RPMI7951 (cell line): ENCODE measurements at regions not wholly inside any gene's neighbourhood (a gene's known extent, or its start where the extent isn't known, plus 50 kb on each side); places are given as distances from the start of the nearest gene placed in this dataset.
"Not testable (repeated sequence)": the region's sequence is repeated elsewhere in the genome, so short reads cannot be mapped to it uniquely, and the experiment has no call there.

ENCODE experiments used
- DNase-seq: peaks from one replicate; pipeline ENCODE4 v3.0.0-alpha.2; 2012; ENCODE audit warnings: low read depth

DNA sequence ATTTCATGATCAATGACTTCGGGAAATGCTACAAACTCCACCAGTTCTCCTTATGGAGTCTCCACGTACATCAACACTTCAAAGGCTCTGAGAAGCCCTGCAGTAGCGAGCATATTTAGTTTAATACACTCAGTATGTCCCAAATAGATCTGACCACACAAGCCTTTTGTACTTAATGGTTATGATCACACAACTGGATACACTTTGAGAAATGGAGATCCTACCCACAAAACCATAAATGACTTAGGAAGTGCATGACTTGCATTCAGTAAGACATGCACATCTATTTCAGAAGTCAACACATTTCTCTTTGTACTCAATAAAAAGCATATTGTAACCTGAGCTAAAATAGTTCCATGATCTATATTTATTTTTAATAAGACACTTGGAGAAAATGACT is 103.6 kb upstream of the SPATA12 start:
- no peak for DNase-seq

- no peak for DNase-seq
These were observed 104.9 kb upstream of the SPATA12 start for GRCh38 chr3:56955492-56956111.

DNA sequence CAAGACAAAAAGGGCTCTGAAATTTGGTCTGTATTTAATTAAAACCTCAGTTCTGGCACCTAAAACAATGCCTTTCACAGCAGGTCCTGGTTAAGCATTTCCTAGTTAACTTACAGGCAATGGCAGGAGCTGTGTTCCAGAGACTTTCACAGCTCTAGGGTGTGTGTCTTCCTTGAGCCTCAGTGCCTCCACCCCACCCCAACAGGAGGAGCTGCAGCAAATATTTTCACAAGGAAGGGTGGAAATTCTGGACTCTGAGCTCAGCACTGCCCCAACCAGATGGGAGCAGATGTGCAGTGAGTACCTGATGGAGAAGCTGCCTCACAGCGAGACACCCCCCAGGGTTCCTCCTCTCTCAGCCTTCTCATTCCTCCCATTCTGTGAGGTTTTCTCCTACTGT is 106.3 kb upstream of the SPATA12 start:
- no peak for DNase-seq

DNA sequence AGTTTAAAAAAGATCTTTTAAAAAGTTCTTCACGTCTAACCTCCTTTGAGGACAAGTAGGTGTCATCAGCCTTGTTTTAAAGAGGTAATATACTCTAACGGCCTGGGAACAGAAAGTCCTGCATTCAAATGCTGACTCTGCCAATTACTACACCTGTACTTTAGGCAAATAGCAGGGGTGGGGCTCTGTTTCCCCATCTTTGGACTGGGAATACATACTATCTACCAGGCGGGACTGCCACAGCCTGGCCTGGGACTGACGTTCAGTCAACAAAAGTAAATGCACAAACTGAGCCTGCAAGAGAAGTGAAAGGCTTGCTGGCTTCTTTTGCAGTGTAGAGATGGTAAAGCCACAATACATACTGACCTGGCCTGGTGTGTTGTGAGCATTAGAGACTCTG is 107.6 kb upstream of the SPATA12 start:
- DNase-seq = no peak

DNA sequence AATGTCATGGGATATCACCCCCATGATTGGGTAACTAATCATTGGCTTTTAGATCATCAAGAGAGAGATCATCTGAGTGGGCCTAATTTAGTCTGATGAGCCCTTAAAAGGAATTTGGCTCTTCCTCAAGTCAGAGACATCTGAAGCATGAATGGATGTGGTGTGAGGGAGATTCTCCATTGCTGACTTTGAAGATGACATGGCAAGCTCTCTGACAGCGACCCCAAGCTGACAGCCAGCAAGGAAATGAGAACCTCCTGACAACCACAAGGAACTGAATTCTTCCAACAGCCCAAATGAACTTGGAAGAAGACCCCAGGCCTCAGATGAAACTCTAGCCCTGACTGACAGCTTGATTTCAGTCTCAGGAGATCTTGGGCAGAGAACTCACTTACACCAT is 108.4 kb upstream of the SPATA12 start:
- no peak for DNase-seq

DNA sequence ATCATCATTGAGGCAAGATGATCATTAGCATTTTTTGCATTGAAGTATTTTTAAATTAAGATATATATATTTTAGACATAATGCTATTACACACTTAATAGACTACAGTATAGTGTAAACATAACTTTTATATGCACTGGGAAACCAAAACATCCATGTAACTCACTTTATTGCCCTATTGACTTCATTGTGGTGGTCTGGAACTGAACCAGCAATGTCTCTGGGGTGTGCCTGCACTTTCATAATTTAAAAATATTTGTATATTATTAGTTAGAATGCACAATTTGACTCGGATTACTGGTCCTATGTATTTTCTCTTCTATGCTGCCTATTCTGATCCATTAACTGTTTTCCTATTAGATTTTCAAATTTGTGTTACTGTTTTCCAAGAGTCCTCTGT is 109.1 kb upstream of the SPATA12 start:
- no peak for DNase-seq

- not testable (repeated sequence) for DNase-seq
These were observed 115.1 kb upstream of the SPATA12 start for GRCh38 chr3:56945378-56945777.

DNA sequence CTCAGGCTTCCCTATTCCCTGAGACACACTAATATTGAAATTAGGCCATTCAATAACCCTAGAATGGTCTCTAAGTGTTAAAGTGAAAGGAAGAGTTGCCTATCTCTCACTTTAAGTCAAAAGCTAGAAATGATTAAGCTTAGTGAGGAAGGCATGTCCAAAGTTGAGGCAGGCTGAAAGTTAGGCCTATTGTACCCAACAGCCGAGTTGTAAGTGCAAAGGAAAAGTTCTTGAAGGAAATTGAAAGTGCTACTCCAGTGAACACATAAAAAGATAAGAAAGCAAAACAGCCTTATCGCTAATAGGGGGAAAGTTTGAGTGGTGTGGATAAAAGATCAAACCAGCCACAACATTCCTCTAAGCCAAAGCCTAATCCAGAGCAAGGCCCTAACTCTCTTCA is 117.9 kb upstream of the SPATA12 start:
- no peak for DNase-seq

DNA sequence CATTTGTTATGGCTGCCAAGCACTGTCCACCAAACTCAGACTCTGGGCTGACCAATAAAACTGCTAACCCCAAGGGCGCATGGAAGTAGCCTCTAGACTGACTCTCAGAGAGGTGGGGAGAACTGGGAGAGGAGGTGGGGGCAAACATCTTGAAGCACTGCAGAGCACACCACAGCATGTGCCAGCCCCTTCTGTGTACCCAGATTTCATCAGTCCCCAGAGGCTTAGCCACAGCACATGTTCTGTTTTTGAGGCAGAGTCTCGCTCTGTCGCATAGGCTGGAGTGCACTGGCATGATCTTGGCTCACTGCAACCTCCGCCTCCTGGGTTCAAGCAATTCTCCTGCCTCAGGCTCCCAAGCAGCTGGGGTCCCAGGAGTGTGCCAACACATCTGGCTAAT is 119.5 kb upstream of the SPATA12 start:
- DNase-seq = no peak

DNA sequence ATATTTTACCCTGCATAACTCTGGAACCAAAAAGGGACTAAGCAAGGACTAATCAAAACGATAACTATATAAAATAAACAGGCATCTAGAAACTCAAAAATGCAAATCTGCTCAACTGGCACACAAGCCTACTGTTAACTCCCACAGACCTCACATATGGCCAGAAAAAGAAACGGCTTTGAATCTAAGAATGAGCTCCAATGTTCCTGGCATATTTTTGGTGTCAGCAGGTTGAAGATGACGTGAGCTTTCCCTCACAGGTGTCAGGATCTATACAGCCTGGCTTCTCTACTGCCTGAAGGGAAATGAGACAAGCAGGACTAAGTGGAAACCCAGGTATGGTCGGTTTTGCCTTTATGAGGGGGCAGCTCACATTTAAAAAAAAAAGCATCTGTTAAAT is 120.1 kb upstream of the SPATA12 start:
- no peak for DNase-seq

DNA sequence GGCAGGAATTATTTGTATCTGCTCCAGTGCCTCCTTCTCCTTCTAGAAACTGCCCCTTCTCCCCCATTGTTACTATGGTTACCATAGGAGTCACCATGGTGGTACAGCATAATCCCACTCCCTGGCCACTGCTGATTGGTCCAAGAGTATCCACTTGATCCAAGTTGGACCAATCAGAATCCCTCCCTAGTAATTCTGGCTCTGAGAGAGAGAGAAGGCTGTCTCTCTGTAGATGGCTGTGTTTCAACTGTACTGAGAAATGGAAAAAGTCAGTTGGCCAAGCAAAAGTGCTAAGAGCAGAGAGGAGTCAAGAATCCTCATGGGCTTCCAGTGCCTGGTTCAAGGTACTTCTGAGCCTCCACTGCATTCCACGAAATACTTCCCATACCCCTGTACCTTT is 120.6 kb upstream of the SPATA12 start:
- no peak for DNase-seq

- no peak for DNase-seq
These were observed 121.9 kb upstream of the SPATA12 start for GRCh38 chr3:56938530-56938929.

GRCh38 chr3:56937580-56937979 is 122.9 kb upstream of the SPATA12 start:
- DNase-seq = no peak

- no peak for DNase-seq
These were observed 124.7 kb upstream of the SPATA12 start for GRCh38 chr3:56935811-56936210.

GRCh38 chr3:56934481-56934880 is 126.0 kb upstream of the SPATA12 start:
- not testable (repeated sequence) for DNase-seq

DNA sequence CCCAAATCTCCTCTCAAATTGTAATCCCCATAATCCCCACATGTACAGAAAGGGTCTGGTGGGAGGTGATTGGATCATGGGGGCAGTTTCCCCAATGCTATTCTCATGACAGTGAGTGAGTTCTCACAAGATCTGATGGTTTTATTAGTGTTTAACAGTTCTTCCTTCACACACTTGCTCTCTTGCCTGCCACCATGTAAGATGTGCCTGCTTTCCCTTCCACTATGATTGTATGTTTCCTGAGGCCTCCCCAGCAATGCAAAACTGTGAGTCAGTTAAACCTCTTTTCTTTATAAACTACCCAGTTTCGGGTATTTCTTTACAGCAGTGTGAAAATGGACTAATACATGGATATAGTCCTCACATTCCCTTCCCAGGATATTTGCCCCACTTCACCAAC is 126.7 kb upstream of the SPATA12 start:
- no peak for DNase-seq

- no peak for DNase-seq
These were observed 127.6 kb upstream of the SPATA12 start for GRCh38 chr3:56932866-56933265.

DNA sequence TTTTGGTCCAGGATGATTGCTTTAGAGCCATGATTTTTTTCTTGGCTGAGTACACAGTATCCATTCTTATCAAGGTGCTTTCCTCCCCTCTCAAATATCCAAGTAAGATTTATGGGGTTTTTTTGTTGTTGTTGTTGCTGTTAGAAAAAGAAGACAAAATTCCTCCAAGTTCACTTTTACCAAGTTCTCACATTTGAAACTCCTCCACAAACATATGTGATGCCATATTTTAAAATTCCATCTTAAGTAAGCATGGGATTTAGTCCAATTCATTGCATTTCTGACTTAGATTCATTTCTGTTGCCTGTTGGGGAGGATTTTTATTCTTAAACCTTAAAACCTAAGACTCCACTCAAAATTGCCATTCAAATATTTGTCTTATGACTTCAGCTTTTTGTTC is 128.6 kb upstream of the SPATA12 start:
- no peak for DNase-seq

DNA sequence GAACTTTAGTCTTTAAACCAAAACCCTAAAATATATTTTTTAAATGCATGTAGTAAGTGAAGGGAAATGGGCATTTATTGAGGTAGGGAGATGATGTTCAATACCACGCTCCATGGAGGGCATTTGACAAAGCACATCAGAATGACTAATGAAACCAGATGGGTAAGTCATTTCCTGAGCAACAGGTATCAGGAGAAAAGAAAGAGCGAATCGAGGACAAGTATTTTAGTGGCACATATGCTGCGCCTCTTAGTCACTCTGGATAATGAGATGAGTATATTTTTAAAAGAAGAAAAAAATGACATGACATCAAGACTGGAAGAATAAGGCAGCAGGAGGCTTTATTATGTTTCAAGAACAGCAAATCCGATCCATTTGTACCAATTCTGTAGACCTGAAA is 129.0 kb upstream of the ARHGEF3 start:
- peak; percentile 50 for DNase-seq

DNA sequence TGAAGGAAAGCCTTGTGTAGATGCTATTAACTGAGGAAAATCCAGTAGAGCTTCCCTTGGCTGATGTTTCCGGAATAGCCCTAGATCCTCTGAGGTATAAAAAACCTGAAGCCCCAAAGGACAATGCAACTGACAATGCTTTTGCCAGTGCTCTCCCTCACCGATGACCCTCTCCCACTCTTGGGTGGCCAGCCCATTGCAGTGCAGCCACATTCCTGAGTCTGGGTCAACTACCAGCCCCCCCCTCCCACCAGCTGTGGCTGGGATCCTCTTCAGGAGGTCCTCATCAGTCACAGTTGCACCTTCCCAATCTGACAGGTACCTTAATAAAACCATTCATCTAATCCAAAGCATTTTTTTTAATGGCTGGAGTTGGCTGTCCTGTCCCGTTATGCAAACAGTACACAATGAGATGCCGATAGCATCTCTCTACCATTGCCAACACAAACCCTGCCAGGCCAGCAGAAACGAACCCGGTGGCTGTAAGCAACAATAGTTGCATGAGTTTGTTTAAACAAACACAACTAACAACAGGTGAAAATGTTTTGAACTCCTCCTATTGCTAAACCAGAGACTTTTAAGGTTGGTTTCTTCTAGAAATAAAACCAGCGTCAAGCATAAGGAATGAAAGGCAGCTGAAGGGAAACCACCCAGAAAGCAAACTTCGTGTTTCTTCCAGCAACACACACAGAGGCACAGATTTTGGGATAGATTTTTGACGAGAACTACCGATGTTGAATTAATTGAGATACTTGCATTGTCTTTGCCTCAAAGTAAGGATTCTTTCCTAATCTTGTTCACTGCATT is 128.3 kb upstream of the ARHGEF3 start:
- no peak for DNase-seq

DNA sequence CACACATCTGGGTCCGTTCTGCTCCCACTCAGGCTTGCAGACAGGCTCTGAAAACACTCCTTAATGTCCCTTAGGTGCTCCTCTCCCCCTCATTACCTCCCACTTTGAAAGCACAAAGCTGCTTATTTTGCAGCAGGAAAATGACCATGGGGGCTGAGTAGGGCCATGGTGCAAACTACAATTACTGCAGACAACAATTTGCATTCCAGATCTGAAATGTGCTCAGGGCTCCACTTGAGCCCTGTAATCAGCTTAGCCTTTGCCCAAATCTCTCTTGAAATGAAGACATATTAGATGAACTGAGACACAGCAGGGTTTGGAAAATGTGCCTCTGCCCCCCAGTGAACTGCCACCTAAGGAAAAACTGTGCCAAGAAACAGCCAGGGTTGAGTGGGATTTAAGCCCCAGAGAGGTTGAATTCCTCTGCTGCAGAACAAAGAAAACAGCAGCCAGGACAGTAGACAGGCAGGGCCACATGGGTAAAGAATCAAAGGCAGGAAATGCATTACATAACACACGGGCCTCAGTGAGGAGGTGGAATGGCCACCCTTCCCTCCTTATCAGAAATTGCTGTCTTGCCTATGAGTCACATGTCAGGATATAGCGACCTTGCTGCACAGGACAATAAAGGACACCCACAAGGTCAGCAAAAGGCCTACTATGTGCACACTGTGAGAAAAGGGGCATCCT is 126.8 kb upstream of the ARHGEF3 start:
- DNase-seq = peak; percentile 50

DNA sequence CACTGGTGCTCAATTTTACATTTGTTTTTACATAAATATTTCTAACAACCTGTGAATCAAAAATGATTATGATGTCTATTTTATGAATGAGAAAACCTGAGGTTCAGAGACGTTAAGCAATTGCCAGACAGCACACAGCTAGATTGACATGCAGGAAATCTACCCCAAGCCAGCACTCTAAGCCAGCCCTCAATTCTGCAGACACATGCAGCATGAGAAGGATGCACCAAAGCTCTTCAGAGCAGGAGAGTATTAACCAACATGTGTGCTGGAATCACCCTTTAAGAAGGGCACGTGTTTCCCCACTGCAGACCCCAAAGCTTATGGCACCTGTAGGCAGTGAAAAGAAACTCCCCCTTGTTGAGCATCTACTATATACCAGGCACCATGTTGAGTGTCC is 126.1 kb upstream of the ARHGEF3 start:
- DNase-seq = no peak

DNA sequence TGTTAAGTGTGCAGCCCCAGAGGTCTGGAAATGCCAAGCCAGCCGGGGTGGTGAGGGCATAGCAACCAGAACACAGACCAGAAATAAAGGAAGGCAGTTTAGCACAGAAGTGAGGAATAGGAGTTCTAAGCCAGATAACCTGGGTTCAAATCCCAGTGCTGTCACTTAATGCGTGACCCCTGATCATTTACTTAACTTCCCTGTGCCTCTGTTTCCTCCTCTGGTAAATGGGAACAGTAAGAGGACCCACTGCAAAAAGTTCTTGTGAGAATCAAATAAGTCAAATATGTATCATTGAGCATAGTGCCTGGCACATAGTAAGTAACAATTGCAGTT is 125.2 kb upstream of the ARHGEF3 start:
- no peak for DNase-seq
